ENCODE measurements at regions not wholly inside any gene's neighbourhood (a gene's known extent, or its start where the extent isn't known, plus 50 kb on each side); places are given as distances from the start of the nearest gene placed in this dataset.

DNA sequence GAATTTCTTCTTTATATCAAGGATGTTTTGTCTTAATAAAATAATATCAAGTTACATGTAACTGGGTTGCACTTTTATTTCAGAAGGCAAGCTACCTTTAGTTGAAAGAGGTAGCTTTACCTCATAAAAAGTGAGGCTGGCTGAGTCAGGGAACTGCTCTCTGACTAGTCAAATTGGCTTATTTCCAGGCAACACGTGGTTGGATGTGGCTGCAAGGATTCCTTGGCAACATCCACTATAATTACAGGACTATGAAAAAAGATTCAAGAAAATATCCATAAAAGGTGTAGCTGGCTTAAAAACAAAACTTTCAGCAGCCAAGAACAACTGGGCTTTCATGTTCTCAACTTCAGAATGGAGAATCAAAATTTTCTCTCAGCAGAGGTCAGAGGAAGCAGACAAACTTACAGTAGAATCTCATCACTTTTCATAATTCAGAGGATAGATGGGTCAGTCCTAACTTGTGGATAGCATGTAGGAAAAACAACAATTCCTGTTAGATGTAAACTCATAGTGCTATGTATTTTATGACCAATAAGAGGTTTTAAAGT, 779.1 kb downstream of the MECOM start:
- TF ChIP-seq, protein P1, sequence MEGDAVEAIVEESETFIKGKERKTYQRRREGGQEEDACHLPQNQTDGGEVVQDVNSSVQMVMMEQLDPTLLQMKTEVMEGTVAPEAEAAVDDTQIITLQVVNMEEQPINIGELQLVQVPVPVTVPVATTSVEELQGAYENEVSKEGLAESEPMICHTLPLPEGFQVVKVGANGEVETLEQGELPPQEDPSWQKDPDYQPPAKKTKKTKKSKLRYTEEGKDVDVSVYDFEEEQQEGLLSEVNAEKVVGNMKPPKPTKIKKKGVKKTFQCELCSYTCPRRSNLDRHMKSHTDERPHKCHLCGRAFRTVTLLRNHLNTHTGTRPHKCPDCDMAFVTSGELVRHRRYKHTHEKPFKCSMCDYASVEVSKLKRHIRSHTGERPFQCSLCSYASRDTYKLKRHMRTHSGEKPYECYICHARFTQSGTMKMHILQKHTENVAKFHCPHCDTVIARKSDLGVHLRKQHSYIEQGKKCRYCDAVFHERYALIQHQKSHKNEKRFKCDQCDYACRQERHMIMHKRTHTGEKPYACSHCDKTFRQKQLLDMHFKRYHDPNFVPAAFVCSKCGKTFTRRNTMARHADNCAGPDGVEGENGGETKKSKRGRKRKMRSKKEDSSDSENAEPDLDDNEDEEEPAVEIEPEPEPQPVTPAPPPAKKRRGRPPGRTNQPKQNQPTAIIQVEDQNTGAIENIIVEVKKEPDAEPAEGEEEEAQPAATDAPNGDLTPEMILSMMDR (conservative IDR thresholded peaks at IDR 0.05; ENCODE audit: low read depth, low read length) = no peak
- TF ChIP-seq POLR2A (IDR thresholded peaks at IDR 0.05; ENCODE audit: low read depth, low read length) (no peak), BHLHE40 (IDR thresholded peaks at IDR 0.05; ENCODE audit: low read depth, low read length) (no peak), MAZ (IDR thresholded peaks at IDR 0.05; ENCODE audit: borderline replicate concordance, low read depth, low read length) (no peak), CHD1 (IDR thresholded peaks at IDR 0.05; ENCODE audit: low read depth, low read length) (no peak), RAD21 (IDR thresholded peaks at IDR 0.05; ENCODE audit: low read length) (no peak), RCOR1 (IDR thresholded peaks at IDR 0.05; ENCODE audit: insufficient replicate concordance, low read length) (no peak), CEBPB (IDR thresholded peaks at IDR 0.05; ENCODE audit: low read depth, low read length) (no peak), RFX5 (IDR thresholded peaks at IDR 0.05; ENCODE audit: low read depth, low read length) (no peak)
- TF ChIP-seq, protein P2, sequence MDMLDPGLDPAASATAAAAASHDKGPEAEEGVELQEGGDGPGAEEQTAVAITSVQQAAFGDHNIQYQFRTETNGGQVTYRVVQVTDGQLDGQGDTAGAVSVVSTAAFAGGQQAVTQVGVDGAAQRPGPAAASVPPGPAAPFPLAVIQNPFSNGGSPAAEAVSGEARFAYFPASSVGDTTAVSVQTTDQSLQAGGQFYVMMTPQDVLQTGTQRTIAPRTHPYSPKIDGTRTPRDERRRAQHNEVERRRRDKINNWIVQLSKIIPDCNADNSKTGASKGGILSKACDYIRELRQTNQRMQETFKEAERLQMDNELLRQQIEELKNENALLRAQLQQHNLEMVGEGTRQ (IDR thresholded peaks at IDR 0.05; ENCODE audit: low read depth, low read length) = peak; percentile 86
